ENCODE measurements at regions not wholly inside any gene's neighbourhood (a gene's known extent, or its start where the extent isn't known, plus 50 kb on each side); places are given as distances from the start of the nearest gene placed in this dataset.

DNA sequence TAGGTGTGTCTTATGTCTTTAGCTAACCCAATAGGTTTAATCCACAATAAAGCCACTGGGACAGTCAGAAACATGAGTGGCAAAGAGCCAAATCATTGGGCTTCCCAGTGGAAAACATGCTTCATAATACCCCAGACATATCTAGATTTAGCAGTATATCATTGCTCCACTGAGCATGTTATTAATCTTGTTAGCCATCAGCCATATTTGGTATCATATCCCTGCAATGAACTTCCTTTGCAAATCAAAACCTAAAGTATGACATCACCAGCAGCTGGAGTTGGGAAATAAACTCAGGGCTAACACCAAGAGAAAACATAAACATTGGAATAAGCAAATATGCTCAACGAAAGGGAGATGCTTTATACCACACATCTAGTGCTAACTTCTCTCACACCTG, 280.8 kb upstream of the NOCT start:
- no peak for TF ChIP-seq POLR2A (IDR thresholded peaks at IDR 0.05; ENCODE audit: extremely low read depth, insufficient read length)
- TF ChIP-seq CTCF (IDR thresholded peaks at IDR 0.05; ENCODE audit: low read depth, low read length) = no peak
